ENCODE measurements at regions not wholly inside any gene's neighbourhood (a gene's known extent, or its start where the extent isn't known, plus 50 kb on each side); places are given as distances from the start of the nearest gene placed in this dataset.

DNA sequence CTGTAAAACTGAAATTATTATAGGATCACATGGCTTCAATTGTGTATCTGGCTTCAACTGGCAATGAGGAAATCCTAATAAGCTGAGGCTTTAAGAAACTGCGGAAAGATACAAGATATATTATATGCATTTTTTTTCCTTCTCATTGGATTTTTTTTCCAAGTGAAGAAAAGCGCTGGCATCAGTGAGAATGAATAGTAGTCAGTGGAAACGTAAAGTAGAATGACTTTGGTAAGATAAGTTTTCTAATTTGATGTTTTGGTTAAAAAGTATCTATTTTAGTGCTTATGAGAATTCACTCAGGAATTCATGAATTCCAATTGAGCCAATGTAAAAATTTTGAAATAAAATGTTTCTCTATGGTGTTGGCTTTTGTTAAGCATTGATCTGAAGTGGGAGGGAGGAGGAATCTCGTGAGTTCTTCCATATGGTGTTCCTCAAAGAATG lies 173.5 kb upstream of the FRMD6 start:
- ChIA-PET POLR2A (no interaction called here), CTCF (no interaction called here)
- Histone ChIP-seq H3K27me3 (ENCODE audit: control insufficient read depth in 1 of 2, insufficient read depth in 2 of 2, low read length in 2 of 2) (peaks cover 4 to 8% of the 10 kb centered on the region in 2 experiments), H3K4me3 (ENCODE audit: low read length) (no peak overlapping the region), H3K4me1 (ENCODE audit: insufficient read depth, low read length) (no peaks in the 10 kb centered on the region), H3K9me3 (ENCODE audit: control insufficient read depth in 1 of 2, insufficient read depth in 1 of 2, low read length in 2 of 2) (no peaks in the 10 kb centered on the region), H3K27ac (ENCODE audit: low read depth in 1 of 2, low read length in 2 of 2) (no peak overlapping the region), H3K36me3 (ENCODE audit: insufficient read depth, low read length) (no peaks in the 10 kb centered on the region)
- DNase-seq: no peak
- TF ChIP-seq, protein P1, sequence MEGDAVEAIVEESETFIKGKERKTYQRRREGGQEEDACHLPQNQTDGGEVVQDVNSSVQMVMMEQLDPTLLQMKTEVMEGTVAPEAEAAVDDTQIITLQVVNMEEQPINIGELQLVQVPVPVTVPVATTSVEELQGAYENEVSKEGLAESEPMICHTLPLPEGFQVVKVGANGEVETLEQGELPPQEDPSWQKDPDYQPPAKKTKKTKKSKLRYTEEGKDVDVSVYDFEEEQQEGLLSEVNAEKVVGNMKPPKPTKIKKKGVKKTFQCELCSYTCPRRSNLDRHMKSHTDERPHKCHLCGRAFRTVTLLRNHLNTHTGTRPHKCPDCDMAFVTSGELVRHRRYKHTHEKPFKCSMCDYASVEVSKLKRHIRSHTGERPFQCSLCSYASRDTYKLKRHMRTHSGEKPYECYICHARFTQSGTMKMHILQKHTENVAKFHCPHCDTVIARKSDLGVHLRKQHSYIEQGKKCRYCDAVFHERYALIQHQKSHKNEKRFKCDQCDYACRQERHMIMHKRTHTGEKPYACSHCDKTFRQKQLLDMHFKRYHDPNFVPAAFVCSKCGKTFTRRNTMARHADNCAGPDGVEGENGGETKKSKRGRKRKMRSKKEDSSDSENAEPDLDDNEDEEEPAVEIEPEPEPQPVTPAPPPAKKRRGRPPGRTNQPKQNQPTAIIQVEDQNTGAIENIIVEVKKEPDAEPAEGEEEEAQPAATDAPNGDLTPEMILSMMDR (IDR thresholded peaks at IDR 0.05): no peak
- Mint-ChIP-seq H3K4me3 (no peak overlapping the region), H3K27me3 (peaks cover 21% of the 10 kb centered on the region), H3K27ac (no peak overlapping the region), H3K4me1 (ENCODE audit: low read depth) (no peaks in the 10 kb centered on the region), H3K9me3 (no peaks in the 10 kb centered on the region), H3K36me3 (ENCODE audit: low read depth) (no peaks in the 10 kb centered on the region)
- no peak for ATAC-seq (ENCODE audit: poor library complexity)
- intact Hi-C loops (cut with DNase I, micrococcal nuclease): no loop called here

DNA sequence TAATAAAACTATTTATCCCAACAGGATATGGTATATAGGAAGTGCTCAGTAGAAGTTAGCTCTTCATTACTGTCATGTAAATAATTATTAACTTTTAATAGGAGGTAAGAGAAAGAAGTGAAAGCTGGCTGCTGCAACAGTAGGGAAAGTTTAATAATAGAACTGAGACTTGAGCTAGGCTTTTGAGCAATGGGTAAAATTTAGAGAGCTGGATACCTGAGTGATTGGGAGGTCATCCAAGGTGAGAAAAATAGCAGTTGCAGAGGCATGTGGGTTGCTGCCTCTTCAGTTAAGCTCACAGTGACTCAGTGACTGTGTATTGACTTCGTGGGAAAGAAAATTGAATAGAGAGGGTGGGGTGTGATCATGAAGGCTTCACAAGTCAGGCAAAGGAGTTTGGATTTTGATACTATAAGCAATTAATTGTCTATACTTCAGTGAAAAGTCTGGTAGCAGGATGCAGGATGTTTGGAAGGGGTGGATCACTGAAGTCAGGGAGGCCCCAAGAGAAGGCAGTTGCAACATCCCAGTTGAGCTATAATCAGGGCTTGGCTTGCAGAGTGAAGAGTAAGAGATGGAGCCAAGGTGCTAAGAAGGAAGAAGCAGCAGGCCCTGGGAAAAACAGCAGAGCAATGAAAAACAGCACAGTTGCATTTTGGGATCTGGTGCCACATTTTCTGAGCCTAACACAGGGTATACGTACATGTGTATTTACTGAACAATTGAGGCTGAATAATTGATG lies 172.0 kb upstream of the FRMD6 start:
- Histone ChIP-seq H3K27ac (ENCODE audit: low read depth in 1 of 2, low read length in 2 of 2) (no peak overlapping the region), H3K4me1 (ENCODE audit: insufficient read depth, low read length) (no peaks in the 10 kb centered on the region), H3K4me3 (ENCODE audit: low read length) (no peak overlapping the region), H3K27me3 (ENCODE audit: control insufficient read depth in 1 of 2, insufficient read depth in 2 of 2, low read length in 2 of 2) (peaks cover 0 to 3% of the 10 kb centered on the region in 2 experiments), H3K36me3 (ENCODE audit: insufficient read depth, low read length) (no peaks in the 10 kb centered on the region), H3K9me3 (ENCODE audit: control insufficient read depth in 1 of 2, insufficient read depth in 1 of 2, low read length in 2 of 2) (no peaks in the 10 kb centered on the region)
- intact Hi-C loops (cut with DNase I, micrococcal nuclease): no loop called here
- Mint-ChIP-seq H3K4me3 (no peak overlapping the region), H3K36me3 (ENCODE audit: low read depth) (no peaks in the 10 kb centered on the region), H3K9me3 (no peaks in the 10 kb centered on the region), H3K27ac (no peak overlapping the region), H3K27me3 (peaks cover 11% of the 10 kb centered on the region), H3K4me1 (ENCODE audit: low read depth) (no peaks in the 10 kb centered on the region)
- POLR2A ChIA-PET: no interaction called here
- DNase-seq: no peak
- no peak for ATAC-seq (ENCODE audit: poor library complexity)
- CTCF ChIA-PET: no interaction called here
- TF ChIP-seq, protein P1 (IDR thresholded peaks at IDR 0.05): no peak

DNA sequence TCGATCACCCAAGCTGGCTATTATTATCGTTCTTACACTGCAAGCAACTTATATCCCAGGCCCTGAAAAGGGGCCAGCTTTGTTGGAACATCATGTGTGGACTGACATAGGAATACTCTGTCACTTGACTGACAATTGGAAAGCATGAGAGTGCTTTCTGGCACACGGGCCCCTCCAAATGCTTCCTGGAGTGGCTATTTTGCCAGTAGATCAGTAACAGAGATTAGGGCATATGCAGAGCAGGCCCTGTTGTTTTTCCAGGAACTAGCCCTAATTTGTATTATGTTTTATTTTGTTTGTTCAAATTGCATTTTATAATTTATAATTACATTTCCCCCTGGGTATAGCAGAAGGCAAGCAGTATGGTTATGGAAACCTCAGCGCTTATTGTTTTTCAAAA lies 170.1 kb upstream of the FRMD6 start:
- ATAC-seq (ENCODE audit: poor library complexity) (no peak), DNase-seq (no peak)
- Mint-ChIP-seq H3K36me3 (ENCODE audit: low read depth) (no peaks in the 10 kb centered on the region), H3K27ac (no peak overlapping the region), H3K9me3 (no peaks in the 10 kb centered on the region), H3K27me3 (no peaks in the 10 kb centered on the region), H3K4me1 (ENCODE audit: low read depth) (no peaks in the 10 kb centered on the region), H3K4me3 (no peak overlapping the region)
- Histone ChIP-seq H3K27me3 (ENCODE audit: control insufficient read depth in 1 of 2, insufficient read depth in 2 of 2, low read length in 2 of 2) (peaks cover 0 to 3% of the 10 kb centered on the region in 2 experiments), H3K36me3 (ENCODE audit: insufficient read depth, low read length) (no peaks in the 10 kb centered on the region), H3K4me1 (ENCODE audit: insufficient read depth, low read length) (no peaks in the 10 kb centered on the region), H3K9me3 (ENCODE audit: control insufficient read depth in 1 of 2, insufficient read depth in 1 of 2, low read length in 2 of 2) (no peaks in the 10 kb centered on the region), H3K4me3 (ENCODE audit: low read length) (no peak overlapping the region), H3K27ac (ENCODE audit: low read depth in 1 of 2, low read length in 2 of 2) (no peak overlapping the region)
- POLR2A ChIA-PET: no interaction called here
- CTCF ChIA-PET: no interaction called here
- intact Hi-C loops (cut with DNase I, micrococcal nuclease): no loop called here
- TF ChIP-seq, protein P1 (IDR thresholded peaks at IDR 0.05): no peak
